ENCODE measurements at regions not wholly inside any gene's neighbourhood (a gene's known extent, or its start where the extent isn't known, plus 50 kb on each side); places are given as distances from the start of the nearest gene placed in this dataset.
A peak's percentile ranks its signal among the peaks of the same experiment; 100 is the strongest.

DNA sequence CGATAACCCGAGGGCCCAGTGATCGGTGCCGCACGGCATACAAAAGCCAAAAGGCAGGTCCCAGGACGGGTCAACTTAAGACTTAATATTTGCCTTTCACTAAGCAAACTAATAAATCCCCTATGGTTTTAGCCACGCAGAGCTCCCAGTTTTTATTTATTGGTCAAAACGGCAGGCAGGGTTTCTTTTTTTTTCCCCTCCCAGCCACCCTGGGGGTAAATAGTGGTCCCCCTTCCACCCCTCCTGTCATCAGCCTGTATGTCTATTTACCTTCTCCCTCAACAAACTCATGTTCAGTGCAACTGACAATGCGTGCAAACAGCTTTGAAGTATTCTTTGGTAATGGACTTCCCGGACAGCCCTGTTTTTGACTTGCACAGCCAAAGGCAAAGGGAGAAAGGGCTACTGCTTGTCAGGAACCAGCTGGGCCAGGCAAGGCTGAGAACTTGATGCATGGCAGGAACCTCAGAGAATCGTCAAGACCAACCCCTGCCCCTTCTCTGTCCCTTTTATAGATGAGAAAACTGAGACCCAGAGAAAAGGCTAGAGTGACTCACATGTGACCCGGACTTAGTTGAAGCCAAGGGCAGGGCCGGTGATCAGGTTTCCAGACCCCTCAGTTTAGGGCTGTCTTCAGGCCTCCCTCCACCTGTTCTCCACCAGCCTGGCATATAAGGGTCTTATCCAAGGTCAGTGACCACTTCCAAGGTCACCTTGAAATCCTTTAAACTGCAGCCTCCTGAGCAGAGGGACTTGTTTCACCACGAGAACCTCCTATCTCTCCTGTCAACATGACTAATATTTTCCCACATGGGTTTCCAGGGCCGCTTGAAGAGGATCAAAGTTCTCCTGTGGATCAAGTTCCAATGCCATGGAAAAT is 279.0 kb downstream of the SOX9 start:
- H3K9me3 Mint-ChIP-seq: peaks cover 4% of the 10 kb centered on the region

DNA sequence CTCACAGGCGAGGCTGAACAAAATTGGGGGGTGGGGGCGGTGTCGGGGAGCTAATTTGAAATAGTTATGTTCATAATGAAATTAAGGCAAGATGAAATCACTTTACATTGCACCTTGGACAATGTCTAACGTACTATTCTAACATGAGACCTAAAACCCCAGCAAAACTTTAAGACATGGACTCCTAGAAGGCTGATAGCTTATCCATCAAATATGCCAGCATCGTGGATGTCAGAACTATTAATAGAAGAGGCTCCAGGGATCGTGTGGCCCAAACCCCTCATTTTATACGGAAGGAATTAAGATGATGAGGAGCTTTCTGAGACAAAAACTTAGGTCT is 279.6 kb downstream of the SOX9 start:
- DNase-seq (ENCODE audit: low spot score) (no peak), ATAC-seq (no peak)
- Mint-ChIP-seq H3K4me1 (ENCODE audit: low read depth in 2 of 2) (no peaks in the 10 kb centered on the region), H3K9me3 (peaks cover 4% of the 10 kb centered on the region), H3K4me3 (no peak overlapping the region), H3K36me3 (no peaks in the 10 kb centered on the region), H3K27me3 (peaks cover 2 to 7% of the 10 kb centered on the region in 2 donors), H3K27ac (no peak overlapping the region)

More for the DNA sequence above, 279.0 kb downstream of the SOX9 start:
- ATAC-seq: no peak
- H3K27ac Mint-ChIP-seq: no peak overlapping the region
- no peaks in the 10 kb centered on the region for H3K36me3 Mint-ChIP-seq
- peaks cover 2 to 7% of the 10 kb centered on the region in 2 donors for H3K27me3 Mint-ChIP-seq
- no peak for DNase-seq (ENCODE audit: low spot score)
- no peaks in the 10 kb centered on the region for H3K4me1 Mint-ChIP-seq (ENCODE audit: low read depth in 2 of 2)
- H3K4me3 Mint-ChIP-seq: no peak overlapping the region

DNA sequence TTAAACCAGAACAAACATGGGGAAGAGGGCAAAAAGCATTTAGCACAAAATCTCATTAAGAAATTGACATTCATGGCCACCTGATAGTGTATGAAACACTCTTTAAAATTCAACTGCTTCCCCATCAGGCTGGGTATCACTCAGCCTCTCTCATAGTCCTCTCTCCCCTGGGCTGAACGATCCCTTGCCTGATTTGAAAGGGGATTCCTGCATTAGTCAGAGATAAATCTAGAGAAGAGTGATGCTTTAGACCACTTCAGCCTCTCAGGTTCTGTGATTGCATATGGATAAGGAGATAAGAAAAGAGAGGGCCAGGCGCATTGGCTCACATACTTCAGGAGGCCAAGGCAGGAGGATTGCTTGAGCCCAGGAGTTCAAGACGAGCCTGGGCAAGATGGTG is 280.0 kb downstream of the SOX9 start:
- Mint-ChIP-seq H3K27ac (no peak overlapping the region), H3K36me3 (no peaks in the 10 kb centered on the region), H3K27me3 (peaks cover 2 to 7% of the 10 kb centered on the region in 2 donors), H3K4me3 (no peak overlapping the region), H3K9me3 (peaks cover 4% of the 10 kb centered on the region), H3K4me1 (ENCODE audit: low read depth in 2 of 2) (no peaks in the 10 kb centered on the region)
- DNase-seq (ENCODE audit: low spot score): no peak
- no peak for ATAC-seq

DNA sequence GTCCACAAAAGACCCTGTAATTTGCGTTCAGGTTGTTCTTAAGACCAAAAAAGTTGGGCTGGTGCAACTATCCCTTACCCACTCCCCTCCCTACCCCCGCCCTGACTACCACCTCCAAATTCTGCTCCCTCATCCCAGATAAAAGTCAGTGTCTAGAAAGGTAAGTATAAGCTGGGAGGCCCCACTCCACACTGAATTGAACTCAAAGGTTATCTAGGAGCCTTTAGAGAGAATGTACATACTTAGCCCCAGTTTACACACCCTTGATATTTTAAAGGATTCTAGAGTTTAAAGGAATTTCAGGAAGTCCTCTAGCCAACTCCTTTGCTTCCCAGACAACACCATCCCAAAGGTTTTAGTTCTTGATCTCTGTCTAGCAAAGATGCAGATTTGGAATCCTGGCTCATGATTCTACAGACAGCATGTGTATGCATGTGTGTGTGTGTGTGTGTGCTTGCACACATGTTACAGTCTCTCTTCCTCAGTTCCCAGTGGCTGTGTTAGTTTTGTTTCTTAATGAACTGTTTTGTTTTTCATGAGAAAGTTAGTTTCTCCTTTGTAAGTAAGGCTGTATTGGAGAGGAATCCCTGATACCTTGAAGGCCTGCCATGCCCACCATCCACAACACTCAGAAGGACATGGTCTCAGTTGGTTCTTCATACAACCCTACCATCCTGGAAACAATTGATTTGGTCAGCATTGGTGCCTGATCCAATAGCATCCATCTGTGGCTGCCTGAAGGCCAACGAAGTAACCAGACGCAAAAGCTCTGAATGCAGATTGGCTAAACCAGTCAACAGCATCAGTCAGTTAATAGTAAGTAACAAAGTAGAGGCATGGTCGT is 281.3 kb downstream of the SOX9 start:
- H3K36me3 Mint-ChIP-seq: no peaks in the 10 kb centered on the region

DNA sequence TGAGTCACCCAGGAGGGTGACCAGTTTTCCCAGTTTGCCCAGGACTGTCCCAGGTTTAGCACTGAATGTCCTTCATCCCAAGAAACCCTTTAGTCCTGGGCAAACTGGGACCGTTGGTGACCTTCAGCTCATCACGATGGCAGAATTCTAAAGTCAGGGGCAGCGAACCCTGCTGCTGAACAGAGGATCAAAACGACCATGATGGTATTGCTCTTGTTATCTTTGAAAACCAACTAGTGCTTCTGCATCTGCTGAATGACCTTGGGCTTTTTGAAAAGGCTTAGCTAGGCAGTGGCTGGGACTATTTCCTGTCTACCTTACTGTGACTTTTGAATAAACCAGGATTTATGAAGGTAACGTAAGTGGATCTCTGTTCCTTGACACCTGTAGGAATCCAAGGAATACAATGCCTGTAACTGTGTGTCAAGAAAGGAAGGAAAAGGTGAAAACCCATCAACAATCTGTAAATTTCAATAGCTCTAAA is 281.9 kb downstream of the SOX9 start:
- Mint-ChIP-seq H3K9me3 (peaks cover 4% of the 10 kb centered on the region), H3K27ac (no peak overlapping the region), H3K4me3 (no peak overlapping the region), H3K4me1 (ENCODE audit: low read depth in 2 of 2) (no peaks in the 10 kb centered on the region), H3K27me3 (peaks cover 2% of the 10 kb centered on the region in 2 donors), H3K36me3 (no peaks in the 10 kb centered on the region)
- no peak for ATAC-seq
- no peak for DNase-seq (ENCODE audit: low spot score)

More for the DNA sequence above, 281.3 kb downstream of the SOX9 start:
- H3K27me3 Mint-ChIP-seq: peaks cover 2 to 7% of the 10 kb centered on the region in 2 donors
- no peaks in the 10 kb centered on the region for H3K4me1 Mint-ChIP-seq (ENCODE audit: low read depth in 2 of 2)
- H3K4me3 Mint-ChIP-seq: no peak overlapping the region
- no peak overlapping the region for H3K27ac Mint-ChIP-seq
- H3K9me3 Mint-ChIP-seq: peaks cover 4% of the 10 kb centered on the region
- no peak for DNase-seq (ENCODE audit: low spot score)
- ATAC-seq: peak in 1 of 2 donors; percentile 53

DNA sequence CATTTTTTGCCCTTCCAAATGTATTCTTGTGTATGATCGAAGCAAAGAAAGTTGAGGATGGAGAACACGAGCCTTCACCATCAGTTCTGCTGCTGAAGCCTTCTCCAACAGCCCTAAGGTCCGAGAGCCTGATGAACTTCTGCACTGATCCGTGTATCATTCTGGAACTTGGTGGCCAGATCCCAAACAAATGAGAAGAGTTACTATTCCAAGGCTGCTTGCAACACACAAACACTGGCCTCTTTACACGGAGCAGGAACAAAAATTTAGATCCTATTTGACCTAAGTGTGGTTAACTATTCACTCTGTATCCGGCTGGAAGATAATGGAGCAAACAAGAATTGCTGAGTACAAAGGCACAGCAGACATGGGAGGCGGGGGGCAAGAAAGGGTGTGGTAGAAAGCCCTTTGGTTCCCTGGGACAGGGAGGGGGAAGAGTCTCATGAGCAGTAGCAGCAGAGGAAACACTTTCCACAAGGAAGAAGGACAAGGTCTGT is 282.9 kb downstream of the SOX9 start:
- DNase-seq (ENCODE audit: low spot score) (no peak), ATAC-seq (no peak)
- Mint-ChIP-seq H3K4me1 (ENCODE audit: low read depth in 2 of 2) (no peaks in the 10 kb centered on the region), H3K27me3 (peaks cover 0 to 2% of the 10 kb centered on the region in 2 donors), H3K9me3 (peaks cover 4% of the 10 kb centered on the region), H3K4me3 (no peak overlapping the region), H3K36me3 (no peaks in the 10 kb centered on the region), H3K27ac (no peak overlapping the region)

DNA sequence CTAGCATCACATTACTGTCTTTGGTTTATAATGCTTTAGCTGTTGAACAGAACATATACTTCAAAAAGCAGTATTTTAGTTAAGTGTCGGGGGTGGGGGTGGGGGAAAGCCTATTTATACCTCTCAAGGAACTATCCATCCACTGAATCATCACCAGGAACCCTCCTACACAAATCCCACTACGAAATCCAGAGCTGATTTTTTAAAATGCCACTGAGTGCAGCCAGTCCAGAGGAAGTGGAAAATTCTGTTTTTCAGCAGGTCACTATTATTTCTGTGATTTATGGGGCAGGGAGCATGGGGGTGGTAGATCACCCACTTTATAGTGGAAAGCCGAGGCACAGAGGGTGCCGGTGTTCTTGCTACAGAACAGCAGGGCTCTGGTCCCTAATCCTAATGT is 284.1 kb downstream of the SOX9 start:
- Mint-ChIP-seq H3K4me3 (no peak overlapping the region), H3K27me3 (peaks cover 0 to 2% of the 10 kb centered on the region in 2 donors), H3K4me1 (ENCODE audit: low read depth in 2 of 2) (no peaks in the 10 kb centered on the region), H3K36me3 (no peaks in the 10 kb centered on the region), H3K9me3 (peaks cover 4% of the 10 kb centered on the region), H3K27ac (no peak overlapping the region)
- ATAC-seq (no peak), DNase-seq (ENCODE audit: low spot score) (no peak)

DNA sequence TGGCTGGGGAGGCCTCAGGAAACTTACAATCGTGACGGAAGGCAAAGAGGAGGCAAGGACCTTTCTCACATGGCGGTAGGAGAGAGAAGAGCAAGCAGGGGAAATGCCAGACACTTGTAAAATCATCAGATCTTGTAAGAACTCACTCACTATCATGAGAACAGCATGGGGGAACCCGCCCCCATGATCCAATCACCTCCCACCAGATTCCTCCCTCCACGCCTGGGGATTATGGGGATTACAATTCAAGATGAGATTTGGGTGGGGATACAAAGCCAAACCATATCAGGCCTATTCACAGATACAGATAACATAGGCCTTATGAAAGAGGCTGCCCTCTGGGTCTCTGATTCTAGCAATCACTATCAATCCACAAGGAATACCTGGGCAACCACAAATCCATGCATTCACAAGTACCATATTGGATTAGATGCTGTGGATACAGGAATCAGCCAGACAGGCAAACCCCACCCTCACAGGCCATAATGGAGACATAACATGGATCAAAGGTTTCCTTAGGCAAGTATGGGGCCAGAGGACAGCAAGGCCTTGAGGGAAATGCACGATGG is 284.9 kb downstream of the SOX9 start:
- Mint-ChIP-seq H3K36me3 (no peaks in the 10 kb centered on the region), H3K4me3 (no peak overlapping the region), H3K27me3 (peaks cover 0 to 2% of the 10 kb centered on the region in 2 donors), H3K9me3 (peaks cover 4% of the 10 kb centered on the region), H3K27ac (no peak overlapping the region), H3K4me1 (ENCODE audit: low read depth in 2 of 2) (no peaks in the 10 kb centered on the region)
- DNase-seq (ENCODE audit: low spot score): no peak
- ATAC-seq: no peak

DNA sequence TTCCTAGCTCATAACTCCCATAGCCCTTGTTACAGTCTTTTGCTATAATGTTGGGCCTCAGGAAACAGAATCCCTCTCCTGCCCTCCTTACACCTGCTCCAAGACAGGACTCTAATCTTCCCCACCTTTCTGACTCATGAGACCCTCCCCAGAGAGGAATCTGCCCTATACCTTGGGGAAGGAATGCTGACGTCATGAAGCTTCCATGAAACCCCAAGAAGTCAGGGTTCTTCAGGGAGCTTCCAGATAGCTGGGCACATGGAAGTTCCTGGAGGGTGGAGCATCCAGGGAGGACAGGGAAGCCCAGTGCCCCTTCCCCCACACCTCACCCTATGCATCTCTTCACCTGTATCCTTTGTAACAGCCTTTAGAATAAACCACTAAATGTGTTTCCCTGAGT is 285.7 kb downstream of the SOX9 start:
- Mint-ChIP-seq H3K4me3 (no peak overlapping the region), H3K27me3 (no peaks in the 10 kb centered on the region), H3K4me1 (ENCODE audit: low read depth in 2 of 2) (no peaks in the 10 kb centered on the region), H3K9me3 (no peaks in the 10 kb centered on the region), H3K36me3 (no peaks in the 10 kb centered on the region), H3K27ac (no peak overlapping the region)
- no peak for DNase-seq (ENCODE audit: low spot score)
- ATAC-seq: no peak

DNA sequence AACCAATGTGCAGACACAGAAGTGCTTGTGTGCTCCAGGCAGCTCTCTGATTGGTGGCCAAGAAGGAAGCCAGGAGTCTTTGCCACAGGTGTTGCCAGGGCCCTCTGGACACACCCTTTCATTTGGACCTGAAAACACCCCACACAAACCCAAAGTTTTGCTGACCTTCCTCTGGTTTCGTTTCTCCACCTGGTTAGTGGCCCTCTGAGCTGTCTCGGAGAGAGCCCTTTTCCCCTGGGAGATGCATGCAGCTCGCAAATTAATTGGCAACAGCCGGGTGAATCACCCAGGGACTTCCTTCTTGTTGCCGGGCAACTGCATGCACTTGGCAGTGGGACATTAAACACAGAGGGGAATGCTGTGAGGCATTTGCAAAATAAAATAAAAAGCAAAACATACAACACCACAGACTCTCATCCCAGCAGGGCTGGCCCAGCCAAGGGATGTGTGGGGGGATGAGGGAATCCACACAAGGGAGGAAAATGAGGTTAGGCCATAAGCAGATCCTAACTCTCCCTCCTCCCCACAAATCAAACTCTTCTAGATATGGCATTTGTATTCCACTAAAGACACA is 286.6 kb downstream of the SOX9 start:
- Mint-ChIP-seq H3K9me3 (no peaks in the 10 kb centered on the region), H3K36me3 (no peaks in the 10 kb centered on the region), H3K27me3 (no peaks in the 10 kb centered on the region), H3K4me1 (ENCODE audit: low read depth in 2 of 2) (no peaks in the 10 kb centered on the region), H3K27ac (no peak overlapping the region), H3K4me3 (no peak overlapping the region)
- DNase-seq (ENCODE audit: low spot score) (no peak), ATAC-seq (no peak)

DNA sequence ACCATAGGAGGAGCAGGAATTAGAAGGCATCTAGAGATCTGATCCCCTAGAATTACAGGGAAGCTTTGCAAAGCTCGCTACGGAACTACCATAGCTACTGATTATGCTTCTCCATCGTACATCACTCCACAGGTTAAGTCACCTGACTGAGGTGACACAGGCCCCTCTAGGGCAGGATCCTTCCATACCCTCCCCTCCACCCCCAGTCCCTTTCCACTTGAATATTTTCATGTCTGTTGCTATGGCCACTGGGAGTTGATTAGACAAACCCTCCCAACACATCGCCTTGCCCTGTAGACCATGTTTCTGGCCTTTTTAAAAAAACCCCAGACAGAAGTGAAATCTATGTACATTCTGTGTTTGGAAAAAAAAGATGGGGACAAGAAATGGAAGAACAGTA is 287.1 kb downstream of the SOX9 start:
- no peaks in the 10 kb centered on the region for H3K27me3 Mint-ChIP-seq
- H3K27ac Mint-ChIP-seq: no peak overlapping the region
- no peaks in the 10 kb centered on the region for H3K9me3 Mint-ChIP-seq
- H3K4me1 Mint-ChIP-seq (ENCODE audit: low read depth in 2 of 2): no peaks in the 10 kb centered on the region
- no peak overlapping the region for H3K4me3 Mint-ChIP-seq
- ATAC-seq (no peak), DNase-seq (ENCODE audit: low spot score) (no peak)
- H3K36me3 Mint-ChIP-seq: no peaks in the 10 kb centered on the region

DNA sequence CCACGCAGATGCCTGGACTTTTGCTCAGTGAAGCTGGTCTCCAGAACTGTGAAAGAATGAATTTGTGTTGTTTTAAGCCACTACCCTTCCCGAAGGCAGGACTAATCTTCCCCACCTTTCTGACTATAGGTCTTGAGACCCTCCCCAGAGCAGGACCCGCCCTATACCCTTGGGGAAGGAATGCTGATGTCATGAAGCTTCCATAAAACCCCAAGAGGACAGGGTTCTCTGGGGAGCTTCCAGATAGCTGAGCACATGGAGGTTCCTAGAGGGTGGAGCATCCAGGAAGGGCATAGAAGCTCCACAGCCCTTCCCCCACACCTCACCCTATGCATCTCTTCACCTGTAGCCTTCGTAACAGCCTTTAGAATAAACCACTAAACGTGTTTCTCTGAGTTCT is 287.8 kb downstream of the SOX9 start:
- Mint-ChIP-seq H3K36me3 (no peaks in the 10 kb centered on the region), H3K9me3 (no peaks in the 10 kb centered on the region), H3K27me3 (no peaks in the 10 kb centered on the region), H3K27ac (no peak overlapping the region), H3K4me1 (ENCODE audit: low read depth in 2 of 2) (no peaks in the 10 kb centered on the region), H3K4me3 (no peak overlapping the region)
- DNase-seq (ENCODE audit: low spot score) (no peak), ATAC-seq (no peak)

DNA sequence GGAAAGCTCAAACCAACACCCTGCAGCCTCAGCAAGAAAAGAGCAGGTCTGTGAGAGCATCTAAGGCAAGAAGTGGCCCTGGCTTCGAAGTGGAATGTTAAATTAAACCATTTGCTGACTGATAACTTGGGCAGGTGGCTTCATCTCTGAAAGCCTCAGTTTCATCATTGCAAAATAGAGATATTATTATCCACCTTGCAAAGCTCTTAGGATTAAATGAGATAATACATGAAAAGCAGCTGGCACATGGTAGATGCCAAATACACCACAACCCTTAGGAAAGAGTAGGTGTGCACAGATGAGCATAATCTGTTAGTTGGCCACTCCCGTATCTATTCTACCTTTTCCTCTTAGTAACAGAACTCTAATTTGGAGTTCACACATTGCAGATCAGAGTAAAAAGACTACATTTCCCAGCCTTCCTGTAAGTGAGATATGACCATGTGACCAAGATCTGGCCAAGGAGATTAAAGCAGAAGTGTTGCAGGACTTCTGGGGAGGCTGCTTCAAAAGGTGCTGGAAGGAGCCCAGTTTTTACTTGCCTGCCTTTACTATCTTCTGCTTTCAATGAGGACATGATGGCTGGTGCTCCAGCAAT is 288.7 kb downstream of the SOX9 start:
- no peaks in the 10 kb centered on the region for H3K4me1 Mint-ChIP-seq (ENCODE audit: low read depth in 2 of 2)
- ATAC-seq (no peak), DNase-seq (ENCODE audit: low spot score) (no peak)
- H3K9me3 Mint-ChIP-seq: no peaks in the 10 kb centered on the region
- H3K27ac Mint-ChIP-seq: no peak overlapping the region
- no peak overlapping the region for H3K4me3 Mint-ChIP-seq
- no peaks in the 10 kb centered on the region for H3K27me3 Mint-ChIP-seq
- no peaks in the 10 kb centered on the region for H3K36me3 Mint-ChIP-seq
